ENCODE measurements at regions not wholly inside any gene's neighbourhood (a gene's known extent, or its start where the extent isn't known, plus 50 kb on each side); places are given as distances from the start of the nearest gene placed in this dataset.
"Not testable (repeated sequence)": the region's sequence is repeated elsewhere in the genome, so short reads cannot be mapped to it uniquely, and the experiment has no call there.

- 89% methylated on average over 4 of the region's 4 CpGs for WGBS (ENCODE audit: low lambda C conversion rate, missing lambda C conversion rate)
- no peaks in the 10 kb centered on the region for H4K20me1 ChIP-seq (ENCODE audit: insufficient read depth, poor library complexity, severe bottlenecking)
- H3K79me2 ChIP-seq, result no peaks in the 10 kb centered on the region
- no peak overlapping the region for H3K4me2 ChIP-seq
- H3K4me1 ChIP-seq (ENCODE audit: insufficient read depth), result no peaks in the 10 kb centered on the region
- H3K36me3 ChIP-seq (replicated peaks; ENCODE audit: insufficient read depth, low read depth), result no peaks in the 10 kb centered on the region
- H2AFZ ChIP-seq, result no peak overlapping the region
- no peaks in the 10 kb centered on the region for H3K27me3 ChIP-seq
- TF ChIP-seq EZH2phosphoT487 (IDR thresholded peaks at IDR 0.05; ENCODE audit: low read depth, severe bottlenecking, unreplicated experiment) (no peak), CTCF (IDR thresholded peaks at IDR 0.05; ENCODE audit: poor library complexity) (no peak), EZH2 (IDR thresholded peaks at IDR 0.05; ENCODE audit: borderline replicate concordance) (no peak)
- no peak for DNase-seq (ENCODE audit: low spot score)
- H3K4me3 ChIP-seq, result no peak overlapping the region
- H3K9me2 ChIP-seq (replicated peaks; ENCODE audit: insufficient read depth), result no peaks in the 10 kb centered on the region
- no peaks in the 10 kb centered on the region for H3K9me3 ChIP-seq (ENCODE audit: low read depth)
- no peak overlapping the region for H3K27ac ChIP-seq
Measured at GRCh38 chr4:128623508-128624215, 185.8 kb upstream of the JADE1 start.

DNA sequence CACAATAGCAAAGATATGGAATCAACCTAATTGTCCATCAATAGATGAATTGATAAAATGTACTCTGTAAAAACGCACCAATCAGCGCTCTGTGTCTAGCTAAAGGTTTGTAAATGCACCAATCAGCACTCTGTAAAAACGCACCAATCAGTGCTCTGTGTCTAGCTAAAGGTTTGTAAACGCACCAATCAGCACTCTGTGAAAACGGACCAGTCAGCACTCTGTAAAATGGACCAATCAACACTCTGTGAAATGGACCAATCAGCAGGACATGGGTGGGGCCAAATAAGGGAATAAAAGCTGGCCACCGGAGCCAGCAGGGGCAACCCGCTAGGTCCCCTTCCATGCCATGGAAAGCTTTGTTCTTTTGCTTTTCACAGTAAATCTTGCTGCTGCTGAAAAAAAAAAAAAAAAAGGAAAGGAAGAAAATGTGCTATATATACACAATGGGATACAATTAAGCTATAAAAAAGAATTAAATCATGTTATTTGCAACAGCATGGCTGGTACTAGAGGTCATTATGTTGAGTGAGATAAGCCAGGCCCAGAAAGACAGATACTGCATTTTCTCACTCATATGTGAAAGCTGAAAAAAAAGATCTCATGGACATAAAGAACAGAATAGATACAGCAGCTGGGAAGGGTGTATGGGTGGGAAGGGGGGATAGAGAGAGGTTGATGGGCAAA, 189.1 kb upstream of the JADE1 start:
- 82% methylated on average over 7 of the region's 7 CpGs for WGBS (ENCODE audit: low lambda C conversion rate, missing lambda C conversion rate)

GRCh38 chr4:128615197-128615596, 194.3 kb upstream of the JADE1 start:
- H2AFZ ChIP-seq, result no peak overlapping the region
- H3K4me2 ChIP-seq, result no peak overlapping the region
- H3K27me3 ChIP-seq, result no peaks in the 10 kb centered on the region
- H4K20me1 ChIP-seq (ENCODE audit: insufficient read depth, poor library complexity, severe bottlenecking), result no peaks in the 10 kb centered on the region
- H3K27ac ChIP-seq, result no peak overlapping the region
- no peaks in the 10 kb centered on the region for H3K9me3 ChIP-seq (ENCODE audit: low read depth)
- H3K79me2 ChIP-seq, result no peaks in the 10 kb centered on the region
- no peak for DNase-seq (ENCODE audit: low spot score)
- H3K9me2 ChIP-seq (replicated peaks; ENCODE audit: insufficient read depth), result no peaks in the 10 kb centered on the region
- H3K4me1 ChIP-seq (ENCODE audit: insufficient read depth), result no peaks in the 10 kb centered on the region
- TF ChIP-seq EZH2 (IDR thresholded peaks at IDR 0.05; ENCODE audit: borderline replicate concordance) (no peak), EZH2phosphoT487 (IDR thresholded peaks at IDR 0.05; ENCODE audit: low read depth, severe bottlenecking, unreplicated experiment) (no peak), CTCF (IDR thresholded peaks at IDR 0.05; ENCODE audit: poor library complexity) (no peak)
- no peak overlapping the region for H3K4me3 ChIP-seq
- H3K36me3 ChIP-seq (replicated peaks; ENCODE audit: insufficient read depth, low read depth), result no peaks in the 10 kb centered on the region

More for the DNA sequence above, 189.1 kb upstream of the JADE1 start:
- not testable (repeated sequence) for H3K36me3 ChIP-seq (replicated peaks; ENCODE audit: insufficient read depth, low read depth); H2AFZ ChIP-seq; H3K9me3 ChIP-seq (ENCODE audit: low read depth); DNase-seq (ENCODE audit: low spot score); H3K4me3 ChIP-seq; H3K4me1 ChIP-seq (ENCODE audit: insufficient read depth); H3K4me2 ChIP-seq; H3K27me3 ChIP-seq; H3K9me2 ChIP-seq (replicated peaks; ENCODE audit: insufficient read depth); H4K20me1 ChIP-seq (ENCODE audit: insufficient read depth, poor library complexity, severe bottlenecking); H3K27ac ChIP-seq; H3K79me2 ChIP-seq

- no peaks in the 10 kb centered on the region for H3K27me3 ChIP-seq
- H3K4me2 ChIP-seq, result no peak overlapping the region
- no peak overlapping the region for H2AFZ ChIP-seq
- H3K27ac ChIP-seq, result no peak overlapping the region
- WGBS (ENCODE audit: low lambda C conversion rate, missing lambda C conversion rate), result 88% methylated on average over 1 of the region's 1 CpG
- no peak for DNase-seq (ENCODE audit: low spot score)
- H4K20me1 ChIP-seq (ENCODE audit: insufficient read depth, poor library complexity, severe bottlenecking), result no peaks in the 10 kb centered on the region
- no peaks in the 10 kb centered on the region for H3K36me3 ChIP-seq (replicated peaks; ENCODE audit: insufficient read depth, low read depth)
- no peaks in the 10 kb centered on the region for H3K79me2 ChIP-seq
- H3K9me2 ChIP-seq (replicated peaks; ENCODE audit: insufficient read depth), result no peaks in the 10 kb centered on the region
- no peak for TF ChIP-seq EZH2phosphoT487 (IDR thresholded peaks at IDR 0.05; ENCODE audit: low read depth, severe bottlenecking, unreplicated experiment)
- no peak for TF ChIP-seq CTCF (IDR thresholded peaks at IDR 0.05; ENCODE audit: poor library complexity)
- TF ChIP-seq EZH2 (IDR thresholded peaks at IDR 0.05; ENCODE audit: borderline replicate concordance), result no peak
- H3K4me3 ChIP-seq, result no peak overlapping the region
- H3K4me1 ChIP-seq (ENCODE audit: insufficient read depth), result no peaks in the 10 kb centered on the region
- H3K9me3 ChIP-seq (ENCODE audit: low read depth), result no peaks in the 10 kb centered on the region
Measured at GRCh38 chr4:128608006-128608405, 201.5 kb upstream of the JADE1 start.

All from hepatocyte (in vitro differentiated cells).